GM12878 (cell line): ENCODE measurements at regions not wholly inside any gene's neighbourhood (a gene's known extent, or its start where the extent isn't known, plus 50 kb on each side); places are given as distances from the start of the nearest gene placed in this dataset.

Experiments
- REST ChIP-seq: IDR thresholded peaks from 2 replicates; pipeline ENCODE4 v1.6.1; 2012; ENCODE audit warnings: mild to moderate bottlenecking, low read depth, low read length
- SP1 ChIP-seq: IDR thresholded peaks from one replicate; pipeline ENCODE4 v1.6.1; 2011; ENCODE audit warnings: low read depth, low read length

DNA sequence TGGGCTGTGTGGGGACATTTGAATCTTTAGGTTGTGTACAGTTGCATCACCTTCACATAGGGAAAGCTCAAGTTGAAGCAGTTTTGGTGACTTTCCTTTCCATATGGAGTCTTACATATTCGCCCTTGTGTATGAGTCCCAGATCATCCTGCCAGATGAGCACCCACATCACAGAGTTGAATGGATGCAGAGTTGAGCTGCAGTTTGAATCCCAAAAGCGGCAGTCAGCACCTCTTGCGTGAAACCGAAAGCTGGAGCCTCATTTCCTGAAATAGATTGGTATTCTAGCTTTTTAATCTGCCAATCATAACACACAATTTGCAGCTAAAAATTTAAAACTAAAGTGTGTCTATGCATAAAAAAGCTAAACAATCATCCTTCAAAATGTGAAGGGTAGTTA, 162.9 kb upstream of the DIPK2B start:
- TF ChIP-seq REST (no peak), SP1 (no peak)
